IMR-90 (cell line): ENCODE measurements at regions not wholly inside any gene's neighbourhood (a gene's known extent, or its start where the extent isn't known, plus 50 kb on each side); places are given as distances from the start of the nearest gene placed in this dataset.

Experiments
- ATAC-seq: fragments of 200-7000 bp; cut with Tn5 transposase; 2 replicates; pipeline ENCODE4 v1.9.1; 2020; ENCODE audit warnings: low read depth, mild to moderate bottlenecking, moderate library complexity
- BruUV-seq: library from RNA; stranded (reverse); fragments of 400-500 nt; replicated peaks from 2 replicates; lab custom pipeline; 2021; lab: Mats Ljungman, UMichigan
- CTCF ChIA-PET: fragments of 300-600 bp; formaldehyde crosslinking; extraction: SDS; loops from one replicate; lab custom pipeline; 2021; ENCODE audit warnings: antibody characterized with exemption; lab: Yijun Ruan, JAX
- POLR2A ChIA-PET: fragments of 300-600 bp; sonication (Branson Sonifier 250); formaldehyde crosslinking; loops from one replicate; lab custom pipeline; 2022; ENCODE audit warnings: antibody characterized with exemption; ENCODE audit not compliant: unreplicated experiment; lab: Charles Lee
- DNase-seq: peaks from one replicate; pipeline ENCODE4 v3.0.0; 2013
- H2AFZ ChIP-seq: replicated peaks from 2 replicates; pipeline ENCODE3; 2013; ENCODE audit warnings: low read length, mild to moderate bottlenecking; ENCODE audit not compliant: poor library complexity
- H2AK5ac ChIP-seq: 2 replicates; pipeline ENCODE4 v1.6.1; 2013; ENCODE audit warnings: low read depth, low read length, inconsistent platforms
- H2AK9ac ChIP-seq: replicated peaks from 2 replicates; pipeline ENCODE3; 2013; ENCODE audit warnings: mild to moderate bottlenecking, low read depth, low read length, moderate library complexity; ENCODE audit not compliant: poor library complexity
- H2BK120ac ChIP-seq: 2 replicates; pipeline ENCODE4 v1.6.1; 2013; ENCODE audit warnings: low read depth, low read length, inconsistent platforms
- H2BK15ac ChIP-seq: 3 replicates; pipeline ENCODE4 v1.6.1; 2013; ENCODE audit warnings: low read depth, low read length, inconsistent platforms
- H2BK20ac ChIP-seq: 2 replicates; pipeline ENCODE4 v1.6.1; 2013; ENCODE audit warnings: low read depth, mild to moderate bottlenecking, inconsistent platforms, low read length, moderate library complexity
- H2BK5ac ChIP-seq: 2 replicates; pipeline ENCODE4 v1.6.1; 2013; ENCODE audit warnings: mild to moderate bottlenecking, low read depth, low read length, inconsistent platforms; ENCODE audit not compliant: poor library complexity, severe bottlenecking
- H3K14ac ChIP-seq: replicated peaks from 2 replicates; pipeline ENCODE4 v1.6.1; 2013; ENCODE audit warnings: low read depth, low read length, inconsistent platforms
- H3K18ac ChIP-seq: 2 replicates; pipeline ENCODE4 v1.6.1; 2013; ENCODE audit warnings: low read depth, low read length, control low read depth
- H3K23ac ChIP-seq: 2 replicates; pipeline ENCODE4 v1.6.1; 2013; ENCODE audit warnings: low read depth, low read length, inconsistent platforms
- H3K27ac ChIP-seq: 2 replicates; pipeline ENCODE4 v1.5.1; 2013; ENCODE audit warnings: mild to moderate bottlenecking, control low read depth, low read length; ENCODE audit not compliant: insufficient read depth
- H3K27me3 ChIP-seq: 2 replicates; pipeline ENCODE4 v1.6.1; 2013; ENCODE audit warnings: low read length; ENCODE audit not compliant: control insufficient read depth, insufficient read depth
- H3K36me3 ChIP-seq: 2 replicates; pipeline ENCODE4 v1.6.1; 2013; ENCODE audit warnings: low read length, mixed read lengths; ENCODE audit not compliant: control insufficient read depth, insufficient read depth
- H3K4ac ChIP-seq: 2 replicates; pipeline ENCODE4 v1.6.1; 2013; ENCODE audit warnings: low read depth, low read length, inconsistent platforms
- H3K4me1 ChIP-seq: 2 replicates; pipeline ENCODE4 v1.6.1; 2013; ENCODE audit warnings: low read length, mixed read lengths; ENCODE audit not compliant: control insufficient read depth, insufficient read depth
- H3K4me2 ChIP-seq: 2 replicates; pipeline ENCODE4 v1.6.1; 2013; ENCODE audit warnings: low read depth, mild to moderate bottlenecking, control low read depth, low read length, moderate library complexity
- H3K4me3 ChIP-seq: 2 replicates; pipeline ENCODE4 v1.5.1; 2013; ENCODE audit warnings: low read depth, mild to moderate bottlenecking, control low read depth, low read length, moderate library complexity; ENCODE audit not compliant: insufficient read depth
- H3K56ac ChIP-seq: 2 replicates; pipeline ENCODE4 v1.6.1; 2013; ENCODE audit warnings: low read length, inconsistent platforms; ENCODE audit not compliant: insufficient read depth; ENCODE audit errors: extremely low read depth
- H3K79me1 ChIP-seq, 2 experiments: 2 replicates each; pipeline ENCODE4 v1.6.1; 2013; ENCODE audit warnings: low read length in 2 of 2, inconsistent platforms in 1 of 2, low read depth in 1 of 2
- H3K9ac ChIP-seq: 2 replicates; pipeline ENCODE4 v1.6.1; 2013; ENCODE audit warnings: low read depth, low read length, control low read depth
- H3K9me1 ChIP-seq: 2 replicates; pipeline ENCODE4 v1.6.1; 2013; ENCODE audit warnings: low read length, inconsistent platforms; ENCODE audit not compliant: insufficient read depth
- H3K9me3 ChIP-seq: 2 replicates; pipeline ENCODE4 v1.6.1; 2013; ENCODE audit warnings: low read length; ENCODE audit not compliant: control insufficient read depth, insufficient read depth
- H4K20me1 ChIP-seq: 2 replicates; pipeline ENCODE4 v1.6.1; 2013; ENCODE audit warnings: low read length, inconsistent platforms; ENCODE audit not compliant: insufficient read depth
- H4K5ac ChIP-seq: 2 replicates; pipeline ENCODE4 v1.6.1; 2013; ENCODE audit warnings: mild to moderate bottlenecking, low read depth, low read length, control low read depth
- H4K8ac ChIP-seq, 2 experiments: 2 replicates each; pipeline ENCODE4 v1.6.1; 2013; ENCODE audit warnings: low read depth in 2 of 2, low read length in 2 of 2, control low read depth in 1 of 2, inconsistent platforms in 1 of 2
- H4K91ac ChIP-seq: 2 replicates; pipeline ENCODE4 v1.6.1; 2013; ENCODE audit warnings: low read depth, low read length, inconsistent platforms; ENCODE audit not compliant: insufficient read depth
- BHLHE40 ChIP-seq: fragments of 150-350 bp; IDR thresholded peaks from 2 replicates; pipeline ENCODE4 v1.6.1; 2016; ENCODE audit warnings: mild to moderate bottlenecking, low read depth, low read length
- FOS ChIP-seq: fragments of 150-350 bp; IDR thresholded peaks from 2 replicates; pipeline ENCODE4 v1.6.1; 2016; ENCODE audit warnings: low read depth, low read length
- MAFK ChIP-seq: IDR thresholded peaks from 2 replicates; pipeline ENCODE4 v1.6.1; 2012; ENCODE audit warnings: low read depth, low read length, improper control_type of control experiment
- MAZ ChIP-seq: IDR thresholded peaks from 2 replicates; pipeline ENCODE4 v1.6.1; 2012; ENCODE audit warnings: low read depth, mild to moderate bottlenecking, low read length, improper control_type of control experiment, moderate library complexity, borderline replicate concordance
- NFE2L2 ChIP-seq: fragments of 150-350 bp; IDR thresholded peaks from 2 replicates; pipeline ENCODE4 v1.6.1; 2016; ENCODE audit warnings: low read depth, mild to moderate bottlenecking, low read length
- POLR2A ChIP-seq: IDR thresholded peaks from 2 replicates; pipeline ENCODE4 v1.6.1; 2012; ENCODE audit warnings: mild to moderate bottlenecking, low read depth, low read length
- RCOR1 ChIP-seq: IDR thresholded peaks from 2 replicates; pipeline ENCODE4 v1.6.1; 2012; ENCODE audit warnings: mild to moderate bottlenecking, low read length, improper control_type of control experiment; ENCODE audit not compliant: insufficient replicate concordance
- RFX5 ChIP-seq: IDR thresholded peaks from 2 replicates; pipeline ENCODE4 v1.8.0; 2012; ENCODE audit warnings: low read depth, mild to moderate bottlenecking, low read length, moderate library complexity
- SMC3 ChIP-seq: fragments of 150-350 bp; IDR thresholded peaks from 2 replicates; pipeline ENCODE4 v1.6.1; 2016; ENCODE audit warnings: low read depth, mild to moderate bottlenecking, antibody characterized with exemption, low read length, moderate library complexity
- WGBS, 2 experiments: methylation state at CpG; one replicate each; pipeline versions ENCODE4 v1.1.5 to v1.1.7; 2013; ENCODE audit warnings: missing lambda C conversion rate in 2 of 2; ENCODE audit not compliant: insufficient read length in 1 of 2; ENCODE audit errors: extremely low coverage in 2 of 2; 5-methylcytosine and 5-hydroxymethylcytosine counted together
- dilution Hi-C: fragments of 300-500 bp; cut with HindIII; formaldehyde crosslinking; loops from one replicate; pipeline ENCODE4 v1.14.3; 2018; ENCODE audit warnings: low sequenced_read_pairs; ENCODE audit not compliant: unreplicated experiment
- in situ Hi-C: fragments of 300-500 bp; cut with MboI; formaldehyde crosslinking; loops from 3 replicates; pipeline ENCODE4 v1.14.3; 2019; ENCODE audit warnings: low sequenced_read_pairs, inconsistent platforms, mixed read lengths
- intact Hi-C: fragments of 100-400 bp; cut with micrococcal nuclease; formaldehyde crosslinking; loops from 2 replicates; pipeline ENCODE4 v1.10.0; 2022
- TF ChIP-seq, protein P1 (sequence below): conservative IDR thresholded peaks from 2 replicates; pipeline ENCODE4 v1.5.1; 2012; ENCODE audit warnings: mild to moderate bottlenecking, low read depth, low read length, improper control_type of control experiment

DNA sequence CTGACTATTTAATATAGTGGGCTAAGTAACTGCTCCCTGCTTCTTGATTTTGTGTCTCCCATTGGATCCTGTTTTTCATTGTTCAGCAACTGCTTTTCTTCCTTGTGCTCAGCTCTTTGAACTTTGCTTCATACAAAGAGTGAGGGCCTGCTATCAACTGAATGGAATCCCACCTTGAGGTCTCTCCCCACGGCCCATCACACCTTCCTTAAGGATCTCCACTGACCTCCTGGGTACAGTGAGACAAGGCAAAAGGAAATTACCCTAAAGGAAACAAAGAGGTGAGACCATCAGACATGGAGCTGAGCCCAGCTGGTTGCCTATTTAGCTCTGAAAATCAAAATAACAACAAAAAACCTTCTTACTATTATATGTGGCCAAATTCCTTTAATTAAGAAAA lies 91.3 kb upstream of the RPL34 start:
- Histone ChIP-seq H2AFZ (no peak overlapping the region), H3K14ac (no peak overlapping the region), H4K5ac (no peak overlapping the region), H4K20me1 (no peaks in the 10 kb centered on the region), H3K9me3 (no peaks in the 10 kb centered on the region), H3K18ac (no peak overlapping the region), H3K4ac (no peak overlapping the region), H2BK20ac (no peak overlapping the region), H3K9ac (no peak overlapping the region), H3K23ac (no peak overlapping the region), H2BK5ac (no peak overlapping the region), H2AK5ac (no peak overlapping the region), H3K56ac (no peak overlapping the region), H3K9me1 (no peaks in the 10 kb centered on the region), H4K8ac (no peak overlapping the region), H3K27me3 (peaks cover 3% of the 10 kb centered on the region), H3K4me1 (no peaks in the 10 kb centered on the region), H2BK120ac (no peak overlapping the region), H4K91ac (no peak overlapping the region), H3K79me1 (no peaks in the 10 kb centered on the region), H3K36me3 (no peaks in the 10 kb centered on the region), H3K27ac (no peak overlapping the region), H2AK9ac (no peak overlapping the region), H3K4me3 (no peak overlapping the region), H2BK15ac (no peak overlapping the region), H3K4me2 (no peak overlapping the region)
- TF ChIP-seq BHLHE40 (no peak), POLR2A (no peak), NFE2L2 (no peak), MAFK (no peak), SMC3 (no peak), RFX5 (no peak), FOS (no peak), RCOR1 (no peak), MAZ (no peak)
- TF ChIP-seq, protein P1, sequence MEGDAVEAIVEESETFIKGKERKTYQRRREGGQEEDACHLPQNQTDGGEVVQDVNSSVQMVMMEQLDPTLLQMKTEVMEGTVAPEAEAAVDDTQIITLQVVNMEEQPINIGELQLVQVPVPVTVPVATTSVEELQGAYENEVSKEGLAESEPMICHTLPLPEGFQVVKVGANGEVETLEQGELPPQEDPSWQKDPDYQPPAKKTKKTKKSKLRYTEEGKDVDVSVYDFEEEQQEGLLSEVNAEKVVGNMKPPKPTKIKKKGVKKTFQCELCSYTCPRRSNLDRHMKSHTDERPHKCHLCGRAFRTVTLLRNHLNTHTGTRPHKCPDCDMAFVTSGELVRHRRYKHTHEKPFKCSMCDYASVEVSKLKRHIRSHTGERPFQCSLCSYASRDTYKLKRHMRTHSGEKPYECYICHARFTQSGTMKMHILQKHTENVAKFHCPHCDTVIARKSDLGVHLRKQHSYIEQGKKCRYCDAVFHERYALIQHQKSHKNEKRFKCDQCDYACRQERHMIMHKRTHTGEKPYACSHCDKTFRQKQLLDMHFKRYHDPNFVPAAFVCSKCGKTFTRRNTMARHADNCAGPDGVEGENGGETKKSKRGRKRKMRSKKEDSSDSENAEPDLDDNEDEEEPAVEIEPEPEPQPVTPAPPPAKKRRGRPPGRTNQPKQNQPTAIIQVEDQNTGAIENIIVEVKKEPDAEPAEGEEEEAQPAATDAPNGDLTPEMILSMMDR, result no peak
- WGBS, 2 experiments, result no CpG with 5 or more reads among the region's 1 CpG
- in situ Hi-C loops (no loop called here), intact Hi-C loops (no loop called here), dilution Hi-C loops (no loop called here)
- ChIA-PET CTCF (no interaction called here), POLR2A (interaction anchor here (0.7 kb wide), 1 partner anchor 416 kb away, joined by 6 read pairs; no protein-coding TSS in a partner anchor)
- DNase-seq, result no peak
- no TSS peak for BruUV-seq
- ATAC-seq, result no peak
